ENCODE measurements at regions not wholly inside any gene's neighbourhood (a gene's known extent, or its start where the extent isn't known, plus 50 kb on each side); places are given as distances from the start of the nearest gene placed in this dataset.
"Not testable (repeated sequence)": the region's sequence is repeated elsewhere in the genome, so short reads cannot be mapped to it uniquely, and the experiment has no call there.

GRCh38 chr6:4208158-4208557 is 72.8 kb upstream of the ECI2 start:
- no peaks in the 10 kb centered on the region for H3K27me3 ChIP-seq (ENCODE audit: control insufficient read depth in 1 of 2, insufficient read depth in 2 of 2, low read length in 2 of 2)
- no peaks in the 10 kb centered on the region for H3K9me3 ChIP-seq (ENCODE audit: control insufficient read depth in 2 of 2, low read length in 2 of 2)
- no peak overlapping the region for H3K9ac ChIP-seq (ENCODE audit: low read length in 2 of 2)
- no peak overlapping the region for H3K4me3 ChIP-seq (ENCODE audit: low read length in 2 of 2)
- no peaks in the 10 kb centered on the region for H3K36me3 ChIP-seq (ENCODE audit: control insufficient read depth in 2 of 2, insufficient read depth in 2 of 2, low read length in 2 of 2)
- peaks cover 9% of the 10 kb centered on the region for H3K4me1 ChIP-seq (ENCODE audit: control insufficient read depth, insufficient read depth, low read length)
- no peak overlapping the region for H3K27ac ChIP-seq (ENCODE audit: low read length)

GRCh38 chr6:4203642-4204417 is 68.5 kb upstream of the ECI2 start:
- not testable (repeated sequence) for H3K4me3 ChIP-seq (ENCODE audit: low read length in 2 of 2); H3K36me3 ChIP-seq (ENCODE audit: control insufficient read depth in 2 of 2, insufficient read depth in 2 of 2, low read length in 2 of 2); H3K27me3 ChIP-seq (ENCODE audit: control insufficient read depth in 1 of 2, insufficient read depth in 2 of 2, low read length in 2 of 2); H3K9me3 ChIP-seq (ENCODE audit: control insufficient read depth in 2 of 2, low read length in 2 of 2); H3K27ac ChIP-seq (ENCODE audit: low read length); H3K9ac ChIP-seq (ENCODE audit: low read length in 2 of 2); H3K4me1 ChIP-seq (ENCODE audit: control insufficient read depth, insufficient read depth, low read length)

- Histone ChIP-seq H3K27me3 (ENCODE audit: control insufficient read depth in 1 of 2, insufficient read depth in 2 of 2, low read length in 2 of 2) (no peaks in the 10 kb centered on the region), H3K4me3 (ENCODE audit: low read length in 2 of 2) (no peak overlapping the region), H3K9ac (ENCODE audit: low read length in 2 of 2) (no peak overlapping the region), H3K4me1 (ENCODE audit: control insufficient read depth, insufficient read depth, low read length) (no peaks in the 10 kb centered on the region), H3K27ac (ENCODE audit: low read length) (no peak overlapping the region), H3K36me3 (ENCODE audit: control insufficient read depth in 2 of 2, insufficient read depth in 2 of 2, low read length in 2 of 2) (no peaks in the 10 kb centered on the region), H3K9me3 (ENCODE audit: control insufficient read depth in 2 of 2, low read length in 2 of 2) (no peaks in the 10 kb centered on the region)
These were observed 57.3 kb upstream of the ECI2 start for GRCh38 chr6:4192627-4193026.

- Histone ChIP-seq H3K27me3 (ENCODE audit: control insufficient read depth in 1 of 2, insufficient read depth in 2 of 2, low read length in 2 of 2) (no peaks in the 10 kb centered on the region), H3K9ac (ENCODE audit: low read length in 2 of 2) (no peak overlapping the region), H3K36me3 (ENCODE audit: control insufficient read depth in 2 of 2, insufficient read depth in 2 of 2, low read length in 2 of 2) (no peaks in the 10 kb centered on the region), H3K27ac (ENCODE audit: low read length) (no peak overlapping the region), H3K9me3 (ENCODE audit: control insufficient read depth in 2 of 2, low read length in 2 of 2) (no peaks in the 10 kb centered on the region), H3K4me3 (ENCODE audit: low read length in 2 of 2) (no peak overlapping the region), H3K4me1 (ENCODE audit: control insufficient read depth, insufficient read depth, low read length) (no peaks in the 10 kb centered on the region)
These were observed 56.8 kb upstream of the ECI2 start for GRCh38 chr6:4192173-4192572.

- Histone ChIP-seq H3K4me3 (ENCODE audit: low read length in 2 of 2) (no peak overlapping the region), H3K27ac (ENCODE audit: low read length) (no peak overlapping the region), H3K9ac (ENCODE audit: low read length in 2 of 2) (no peak overlapping the region), H3K36me3 (ENCODE audit: control insufficient read depth in 2 of 2, insufficient read depth in 2 of 2, low read length in 2 of 2) (no peaks in the 10 kb centered on the region), H3K4me1 (ENCODE audit: control insufficient read depth, insufficient read depth, low read length) (no peaks in the 10 kb centered on the region), H3K9me3 (ENCODE audit: control insufficient read depth in 2 of 2, low read length in 2 of 2) (no peaks in the 10 kb centered on the region), H3K27me3 (ENCODE audit: control insufficient read depth in 1 of 2, insufficient read depth in 2 of 2, low read length in 2 of 2) (no peaks in the 10 kb centered on the region)
These were observed 55.9 kb upstream of the ECI2 start for GRCh38 chr6:4191271-4191721.

- Histone ChIP-seq H3K27ac (ENCODE audit: low read length) (no peak overlapping the region), H3K4me3 (ENCODE audit: low read length in 2 of 2) (no peak overlapping the region), H3K9me3 (ENCODE audit: control insufficient read depth in 2 of 2, low read length in 2 of 2) (no peaks in the 10 kb centered on the region), H3K4me1 (ENCODE audit: control insufficient read depth, insufficient read depth, low read length) (no peaks in the 10 kb centered on the region), H3K27me3 (ENCODE audit: control insufficient read depth in 1 of 2, insufficient read depth in 2 of 2, low read length in 2 of 2) (no peaks in the 10 kb centered on the region), H3K9ac (ENCODE audit: low read length in 2 of 2) (no peak overlapping the region), H3K36me3 (ENCODE audit: control insufficient read depth in 2 of 2, insufficient read depth in 2 of 2, low read length in 2 of 2) (no peaks in the 10 kb centered on the region)
These were observed 53.9 kb upstream of the ECI2 start for GRCh38 chr6:4189249-4189648.

GRCh38 chr6:4188801-4189200 is 53.4 kb upstream of the ECI2 start:
- Histone ChIP-seq H3K9me3 (ENCODE audit: control insufficient read depth in 2 of 2, low read length in 2 of 2) (no peaks in the 10 kb centered on the region), H3K27ac (ENCODE audit: low read length) (no peak overlapping the region), H3K4me1 (ENCODE audit: control insufficient read depth, insufficient read depth, low read length) (no peaks in the 10 kb centered on the region), H3K36me3 (ENCODE audit: control insufficient read depth in 2 of 2, insufficient read depth in 2 of 2, low read length in 2 of 2) (no peaks in the 10 kb centered on the region), H3K4me3 (ENCODE audit: low read length in 2 of 2) (no peak overlapping the region), H3K27me3 (ENCODE audit: control insufficient read depth in 1 of 2, insufficient read depth in 2 of 2, low read length in 2 of 2) (no peaks in the 10 kb centered on the region), H3K9ac (ENCODE audit: low read length in 2 of 2) (no peak overlapping the region)

GRCh38 chr6:4187480-4187879 is 52.1 kb upstream of the ECI2 start:
- no peak overlapping the region for H3K4me3 ChIP-seq (ENCODE audit: low read length in 2 of 2)
- H3K36me3 ChIP-seq (ENCODE audit: control insufficient read depth in 2 of 2, insufficient read depth in 2 of 2, low read length in 2 of 2), result no peaks in the 10 kb centered on the region
- H3K4me1 ChIP-seq (ENCODE audit: control insufficient read depth, insufficient read depth, low read length), result no peaks in the 10 kb centered on the region
- no peaks in the 10 kb centered on the region for H3K27me3 ChIP-seq (ENCODE audit: control insufficient read depth in 1 of 2, insufficient read depth in 2 of 2, low read length in 2 of 2)
- H3K9ac ChIP-seq (ENCODE audit: low read length in 2 of 2), result no peak overlapping the region
- H3K27ac ChIP-seq (ENCODE audit: low read length), result no peak overlapping the region
- no peaks in the 10 kb centered on the region for H3K9me3 ChIP-seq (ENCODE audit: control insufficient read depth in 2 of 2, low read length in 2 of 2)

GRCh38 chr6:4186385-4186784 is 51.0 kb upstream of the ECI2 start:
- no peak overlapping the region for H3K9ac ChIP-seq (ENCODE audit: low read length in 2 of 2)
- no peaks in the 10 kb centered on the region for H3K36me3 ChIP-seq (ENCODE audit: control insufficient read depth in 2 of 2, insufficient read depth in 2 of 2, low read length in 2 of 2)

GRCh38 chr6:4185846-4186245 is 50.5 kb upstream of the ECI2 start:
- H3K27me3 ChIP-seq (ENCODE audit: control insufficient read depth in 1 of 2, insufficient read depth in 2 of 2, low read length in 2 of 2), result no peaks in the 10 kb centered on the region

More at GRCh38 chr6:4186385-4186784, 51.0 kb upstream of the ECI2 start:
- H3K27ac ChIP-seq (ENCODE audit: low read length), result no peak overlapping the region
- no peaks in the 10 kb centered on the region for H3K27me3 ChIP-seq (ENCODE audit: control insufficient read depth in 1 of 2, insufficient read depth in 2 of 2, low read length in 2 of 2)
- no peaks in the 10 kb centered on the region for H3K9me3 ChIP-seq (ENCODE audit: control insufficient read depth in 2 of 2, low read length in 2 of 2)
- H3K4me1 ChIP-seq (ENCODE audit: control insufficient read depth, insufficient read depth, low read length), result no peaks in the 10 kb centered on the region
- H3K4me3 ChIP-seq (ENCODE audit: low read length in 2 of 2), result no peak overlapping the region

GRCh38 chr6:4185419-4185818 is 50.0 kb upstream of the ECI2 start:
- H3K4me1 ChIP-seq (ENCODE audit: control insufficient read depth, insufficient read depth, low read length), result no peaks in the 10 kb centered on the region
- no peaks in the 10 kb centered on the region for H3K36me3 ChIP-seq (ENCODE audit: control insufficient read depth in 2 of 2, insufficient read depth in 2 of 2, low read length in 2 of 2)

More at GRCh38 chr6:4185846-4186245, 50.5 kb upstream of the ECI2 start:
- Histone ChIP-seq H3K36me3 (ENCODE audit: control insufficient read depth in 2 of 2, insufficient read depth in 2 of 2, low read length in 2 of 2) (no peaks in the 10 kb centered on the region), H3K4me3 (ENCODE audit: low read length in 2 of 2) (no peak overlapping the region), H3K9me3 (ENCODE audit: control insufficient read depth in 2 of 2, low read length in 2 of 2) (no peaks in the 10 kb centered on the region), H3K4me1 (ENCODE audit: control insufficient read depth, insufficient read depth, low read length) (no peaks in the 10 kb centered on the region), H3K27ac (ENCODE audit: low read length) (no peak overlapping the region), H3K9ac (ENCODE audit: low read length in 2 of 2) (no peak overlapping the region)

More at GRCh38 chr6:4185419-4185818, 50.0 kb upstream of the ECI2 start:
- no peaks in the 10 kb centered on the region for H3K27me3 ChIP-seq (ENCODE audit: control insufficient read depth in 1 of 2, insufficient read depth in 2 of 2, low read length in 2 of 2)
- no peak overlapping the region for H3K27ac ChIP-seq (ENCODE audit: low read length)
- no peak overlapping the region for H3K9ac ChIP-seq (ENCODE audit: low read length in 2 of 2)
- no peaks in the 10 kb centered on the region for H3K9me3 ChIP-seq (ENCODE audit: control insufficient read depth in 2 of 2, low read length in 2 of 2)
- no peak overlapping the region for H3K4me3 ChIP-seq (ENCODE audit: low read length in 2 of 2)
